HG03095 (cell line): ENCODE measurements at regions not wholly inside any gene's neighbourhood (a gene's known extent, or its start where the extent isn't known, plus 50 kb on each side); places are given as distances from the start of the nearest gene placed in this dataset.

Source experiments
- ATAC-seq: cut with Tn5 transposase; IDR thresholded peaks from one replicate; pipeline ENCODE4 v1.9.1; 2021; ENCODE audit warnings: moderate library complexity; ENCODE audit not compliant: unreplicated experiment

DNA sequence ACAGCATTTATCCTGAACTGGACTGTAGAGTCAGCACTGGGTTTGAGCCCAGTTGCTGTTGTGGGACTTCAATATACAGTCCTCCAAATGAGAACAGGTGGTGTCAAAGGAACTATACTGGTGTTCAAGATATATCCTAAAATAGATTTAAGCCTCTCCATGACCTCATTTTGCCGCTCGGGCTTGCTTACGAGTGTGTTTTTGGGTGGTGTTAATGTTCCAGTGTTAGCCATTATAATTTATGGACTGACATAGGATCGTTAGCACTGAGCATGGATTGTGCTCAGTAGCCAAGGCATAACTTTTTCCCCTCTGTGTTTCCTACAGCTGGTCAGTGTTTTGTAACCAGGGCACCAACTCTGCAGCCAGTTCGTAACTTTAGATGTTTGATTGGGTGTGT is 306.6 kb downstream of the SPATA31D1 start:
- no peak for ATAC-seq

DNA sequence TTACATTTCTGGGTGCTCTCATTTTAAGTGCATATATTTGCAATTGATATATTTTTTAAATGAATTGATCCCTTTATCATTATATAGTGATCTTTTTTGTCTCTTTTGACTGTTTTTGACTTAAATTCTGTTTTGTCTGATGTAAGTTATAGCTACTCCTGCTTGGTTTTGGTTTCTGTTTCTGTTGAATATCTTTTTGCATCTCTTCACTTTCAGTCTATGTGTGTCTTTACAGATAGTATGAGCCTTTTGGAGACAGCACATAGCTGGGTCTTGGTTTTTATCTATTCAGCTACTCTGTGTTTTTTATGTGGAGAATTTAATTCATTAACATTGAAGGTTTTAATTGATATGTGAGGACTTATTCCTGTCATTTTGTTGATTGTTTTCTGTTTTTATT is 311.3 kb downstream of the SPATA31D1 start:
- ATAC-seq: no peak

DNA sequence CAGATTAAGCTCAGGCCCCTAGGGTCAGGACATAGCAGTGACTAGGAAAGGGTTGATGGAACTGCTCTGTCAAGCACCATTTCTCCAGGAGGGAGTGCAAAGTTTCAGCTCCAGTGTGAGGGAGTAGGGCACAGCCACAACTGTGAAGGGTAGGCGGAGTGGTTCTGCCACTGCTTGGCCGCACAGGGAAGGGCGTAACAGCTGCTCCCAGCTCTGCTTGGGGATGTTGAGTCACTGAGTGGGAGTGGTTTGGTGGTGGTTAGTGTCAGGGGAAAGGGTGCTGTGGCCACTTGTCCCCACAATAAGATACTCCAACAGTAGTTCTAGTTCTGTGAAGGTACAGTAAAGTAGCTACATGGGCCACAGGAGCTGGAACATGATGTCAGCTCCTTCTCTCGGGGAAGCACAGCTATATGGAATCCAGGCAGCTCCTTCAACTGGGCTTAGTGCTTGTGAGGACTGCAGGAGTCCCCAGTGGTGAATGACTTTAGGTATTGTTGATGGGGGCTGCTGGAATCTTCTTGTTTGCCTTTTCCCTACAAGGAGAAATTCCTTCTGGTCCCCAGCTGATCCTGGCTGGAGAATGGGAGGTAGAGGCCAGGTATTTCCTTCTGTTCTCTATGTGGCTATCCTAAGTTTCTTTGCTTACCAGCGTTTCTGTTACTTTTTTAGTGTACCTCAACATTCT is 314.5 kb downstream of the SPATA31D1 start:
- no peak for ATAC-seq

DNA sequence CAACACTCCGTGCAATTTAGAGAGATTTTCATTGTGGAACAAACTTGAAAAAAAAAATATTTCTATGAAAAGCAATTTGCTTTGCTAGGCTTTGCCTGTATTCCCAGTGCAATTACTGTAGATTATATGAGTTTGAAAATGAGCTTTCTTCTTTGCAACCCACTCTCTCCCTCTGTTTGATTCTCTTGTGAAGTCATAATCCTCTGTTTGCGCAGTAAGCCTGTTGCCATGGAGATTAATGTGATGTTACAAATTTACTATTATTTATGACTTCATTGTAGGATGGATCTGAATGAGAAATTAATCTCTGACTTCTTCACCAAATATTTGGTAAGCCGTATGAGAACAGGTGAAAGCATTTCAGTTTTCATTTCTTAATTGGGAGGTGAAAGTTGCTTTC is 320.3 kb downstream of the SPATA31D1 start:
- ATAC-seq: no peak

DNA sequence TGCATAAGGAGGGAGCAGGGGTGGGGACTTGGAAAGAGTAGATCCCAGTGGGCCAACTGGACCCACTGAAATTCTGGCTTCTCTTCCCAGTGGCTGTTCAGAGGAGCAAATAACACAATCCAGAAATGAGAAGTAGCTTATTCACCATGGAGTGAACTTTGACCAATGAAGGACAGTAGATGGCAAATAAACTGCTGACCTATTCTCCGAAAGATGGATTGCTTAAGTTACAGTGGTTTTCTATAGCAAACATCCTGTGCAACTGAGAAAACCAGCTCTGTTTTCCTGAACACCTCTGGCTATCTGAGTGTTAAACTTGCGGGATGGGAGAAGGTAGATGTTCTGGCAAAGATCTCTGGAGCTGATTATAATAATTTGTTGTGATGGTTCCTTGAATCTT is 325.1 kb downstream of the SPATA31D1 start:
- no peak for ATAC-seq

DNA sequence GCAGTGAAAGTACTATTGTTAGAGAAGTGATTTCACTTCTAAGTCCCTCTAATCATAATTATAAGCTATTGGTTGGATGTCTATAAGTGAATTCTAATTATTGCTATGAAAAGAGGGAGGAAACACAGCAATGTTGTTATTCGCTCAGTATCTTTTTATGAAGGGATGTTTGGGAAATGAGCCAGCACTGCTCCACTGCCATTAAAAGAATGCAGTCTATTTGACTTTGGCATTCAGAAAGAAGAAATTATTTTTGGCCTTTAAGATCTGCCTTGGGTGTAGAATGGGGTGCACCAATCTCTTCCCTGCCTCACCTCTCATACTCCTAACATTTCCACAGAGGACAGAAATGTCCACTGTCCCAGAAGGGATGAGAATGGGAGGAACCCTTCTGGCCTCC is 332.0 kb downstream of the SPATA31D1 start:
- no peak for ATAC-seq

DNA sequence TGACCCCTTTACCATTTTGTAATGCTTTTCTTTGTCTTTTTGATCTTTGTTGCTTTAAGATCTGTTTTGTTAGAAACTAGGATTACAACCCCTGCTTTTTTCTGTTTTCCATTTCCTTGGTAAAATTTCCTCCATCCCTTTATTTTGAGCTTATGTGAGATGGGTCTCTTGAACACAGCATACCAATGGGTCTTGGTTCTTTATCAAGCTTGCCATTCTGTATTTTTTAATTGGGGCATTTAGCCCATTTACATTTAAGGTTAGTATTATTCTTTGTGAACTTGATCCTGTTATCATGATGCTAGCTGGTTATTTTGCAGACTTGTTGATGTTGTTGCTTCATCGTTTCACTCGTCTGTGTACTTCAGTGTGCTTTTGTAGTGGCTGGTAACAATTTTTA is 337.3 kb downstream of the SPATA31D1 start:
- no peak for ATAC-seq

DNA sequence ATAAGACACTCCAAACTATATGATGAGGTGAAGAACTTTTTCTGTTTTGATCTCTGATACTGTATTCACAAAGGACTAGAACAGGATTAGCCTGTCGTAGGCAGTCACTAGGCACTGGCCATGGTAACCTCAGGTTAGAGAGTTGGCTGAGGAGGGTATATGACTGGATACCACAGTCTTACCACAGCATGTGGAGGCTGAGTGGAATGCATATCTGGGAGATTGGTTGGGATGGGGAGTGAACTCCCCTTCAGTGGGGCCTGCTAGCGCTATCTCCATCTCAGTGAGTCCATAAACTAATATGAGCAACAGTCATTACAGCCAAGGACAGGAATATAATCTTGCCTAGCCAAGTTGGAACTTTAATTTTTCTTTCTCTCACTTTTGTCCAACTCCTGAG is 339.1 kb downstream of the SPATA31D1 start:
- ATAC-seq: no peak

DNA sequence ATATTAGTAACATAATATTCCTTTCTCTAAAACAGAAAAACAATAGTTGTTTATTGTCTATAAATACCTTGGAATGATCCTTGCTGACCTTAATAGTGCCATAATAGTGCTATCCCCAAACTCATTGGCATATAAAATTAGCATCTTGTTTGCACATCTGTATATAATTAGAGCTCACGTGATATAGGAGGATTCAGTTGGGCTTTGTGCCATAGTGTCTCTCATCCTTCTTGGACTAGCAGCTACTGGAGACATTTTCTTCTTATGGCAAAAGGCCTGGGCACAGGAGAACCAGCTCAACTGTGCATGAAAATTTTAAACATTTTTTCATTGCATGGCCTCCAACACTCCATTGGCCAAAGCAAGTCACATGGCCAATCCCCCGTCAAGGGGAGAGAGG is 342.5 kb downstream of the SPATA31D1 start:
- ATAC-seq: no peak

DNA sequence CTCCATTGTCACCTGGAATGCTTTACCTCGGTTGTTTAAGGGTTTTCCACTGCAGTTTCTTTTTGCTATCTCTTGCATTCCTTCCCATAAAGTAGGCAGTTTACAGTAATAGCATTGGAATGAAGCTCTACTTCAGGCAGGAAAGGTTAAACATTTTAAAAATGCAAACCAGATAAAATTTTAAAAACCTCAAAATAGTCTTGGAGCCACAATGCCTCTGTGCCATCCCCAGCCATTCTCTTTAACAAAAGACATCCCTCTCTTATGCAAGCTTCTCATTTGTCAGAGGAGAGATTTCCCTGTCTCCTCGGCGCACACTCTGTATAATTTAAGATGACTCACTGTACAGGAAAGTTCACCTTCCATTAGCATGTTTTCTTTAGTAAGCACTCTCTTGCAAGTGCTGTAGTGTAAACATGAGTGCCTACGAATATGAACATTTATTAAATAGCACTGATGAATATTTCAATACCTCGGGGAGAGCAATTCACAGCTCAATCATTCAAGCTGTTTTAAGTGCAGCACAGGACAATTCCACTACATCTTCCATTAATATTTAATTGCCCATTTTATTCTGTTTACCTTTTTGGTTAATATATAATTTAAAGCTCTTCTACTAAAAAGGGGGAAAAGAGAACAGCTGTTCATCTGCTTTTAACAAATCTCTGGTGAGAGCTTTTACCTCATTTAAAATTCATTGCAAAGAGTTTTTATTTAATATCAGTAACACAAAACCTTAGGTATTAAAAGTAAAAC is 343.6 kb downstream of the SPATA31D1 start:
- no peak for ATAC-seq

DNA sequence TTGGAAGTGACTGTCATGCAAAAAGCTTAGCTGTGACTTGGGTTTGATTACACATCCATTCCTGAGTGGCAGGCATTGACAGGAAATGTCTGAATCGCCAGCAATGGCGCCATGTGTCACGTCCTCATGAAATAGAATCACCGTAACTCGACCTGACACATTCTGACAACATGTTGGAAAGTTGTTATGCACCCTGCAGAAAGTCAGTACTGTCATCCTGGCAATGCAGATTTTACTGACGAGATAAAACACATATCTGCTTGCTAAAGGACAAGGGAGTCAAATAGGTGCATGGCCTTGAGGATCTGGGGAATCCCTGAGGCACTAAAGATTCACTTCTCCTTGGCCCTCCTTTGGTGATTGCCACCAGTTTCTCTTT is 344.2 kb downstream of the SPATA31D1 start:
- no peak for ATAC-seq

DNA sequence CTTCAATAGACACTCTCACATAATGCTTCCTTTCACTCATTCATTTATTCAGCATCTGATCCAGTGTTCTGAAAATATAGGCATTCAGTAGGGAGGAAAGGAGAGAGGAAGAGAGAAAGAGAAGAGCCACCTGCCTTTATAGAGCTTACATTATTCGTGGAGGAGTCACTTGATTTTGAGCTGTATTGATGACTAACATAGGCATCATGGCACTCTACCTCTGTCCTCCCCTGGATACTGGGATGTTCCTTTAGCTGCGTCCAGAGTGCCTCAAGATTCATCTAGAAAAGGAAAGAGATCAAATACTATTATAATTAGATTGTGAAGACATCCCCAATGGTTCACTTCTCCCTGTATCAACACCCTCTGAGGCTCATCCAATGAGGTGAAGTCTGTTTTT is 345.1 kb downstream of the SPATA31D1 start:
- ATAC-seq: no peak

DNA sequence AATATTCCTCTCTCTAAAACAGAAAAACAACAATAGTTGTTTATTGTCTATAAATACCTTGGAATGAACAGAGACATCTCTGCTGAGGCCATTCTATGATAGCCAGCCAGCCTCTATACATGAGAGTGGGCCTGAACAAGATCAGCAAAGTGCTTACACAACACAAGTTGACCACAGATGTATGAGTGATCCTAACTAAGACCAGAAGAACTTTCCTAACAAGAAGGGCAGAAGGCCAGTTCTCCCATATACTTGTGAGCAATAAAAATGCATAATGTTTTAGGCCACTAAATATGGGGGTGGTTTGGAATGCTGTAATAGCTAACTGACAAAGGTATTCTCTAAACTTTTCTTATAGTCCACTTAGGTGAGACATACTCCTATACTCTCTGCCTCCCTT is 345.7 kb downstream of the SPATA31D1 start:
- ATAC-seq: no peak

DNA sequence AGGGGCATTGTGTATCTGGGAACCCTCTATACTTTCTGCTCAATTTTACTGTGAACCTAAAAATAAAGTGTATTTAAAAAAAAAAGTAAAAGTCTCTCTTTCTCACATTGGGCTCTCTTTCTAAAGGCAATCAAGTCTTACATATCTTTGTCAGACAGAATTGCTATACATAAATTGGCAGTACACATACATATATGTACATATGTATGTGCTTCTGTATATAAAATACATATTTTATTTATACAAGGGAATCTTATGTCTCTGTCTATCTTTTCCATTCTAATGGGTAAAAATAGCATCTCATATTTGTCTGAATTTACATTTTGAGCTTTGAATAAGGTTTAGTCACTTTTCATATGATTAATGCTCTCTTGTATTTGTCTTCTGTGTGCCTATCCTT is 348.8 kb downstream of the SPATA31D1 start:
- no peak for ATAC-seq

DNA sequence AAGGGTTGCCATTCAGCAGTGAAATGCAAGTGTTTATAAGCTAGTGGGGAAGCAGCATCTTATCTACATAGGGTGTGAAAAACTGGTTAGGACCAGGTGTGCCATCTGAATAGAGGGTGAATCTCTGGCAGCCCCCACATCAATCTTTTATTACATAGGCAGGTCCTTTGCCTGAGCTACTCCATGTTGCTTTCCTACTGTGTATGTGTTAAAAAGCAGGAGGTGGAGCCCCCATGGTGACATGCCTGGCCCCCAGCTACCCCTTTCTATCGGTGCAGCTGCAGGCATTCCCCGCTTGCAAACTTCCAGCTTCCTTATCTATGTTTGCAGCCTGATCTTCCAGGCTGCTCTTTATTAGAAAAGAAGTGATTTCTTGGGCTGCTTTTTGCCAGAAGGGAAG is 353.5 kb downstream of the SPATA31D1 start:
- ATAC-seq: no peak

DNA sequence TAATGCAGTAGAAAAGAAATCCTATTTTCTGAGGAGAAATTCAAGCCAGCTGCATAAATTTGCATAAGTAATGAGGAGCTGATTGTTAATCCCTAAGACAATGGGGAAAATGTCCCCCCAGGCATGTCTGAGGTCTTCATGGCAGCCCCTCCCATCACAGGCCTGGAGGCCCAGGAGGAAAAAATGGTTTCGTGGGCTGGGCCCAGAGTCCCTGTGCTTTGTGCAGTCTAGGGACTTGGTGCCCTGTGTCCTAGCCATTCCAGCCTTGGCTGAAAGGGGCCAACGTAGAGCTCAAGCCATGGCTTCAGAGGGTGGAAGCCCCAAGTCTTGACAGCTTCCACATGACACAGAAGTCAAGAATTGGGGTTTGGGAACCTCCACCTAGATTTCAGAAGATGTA is 357.5 kb downstream of the SPATA31D1 start:
- ATAC-seq: no peak

DNA sequence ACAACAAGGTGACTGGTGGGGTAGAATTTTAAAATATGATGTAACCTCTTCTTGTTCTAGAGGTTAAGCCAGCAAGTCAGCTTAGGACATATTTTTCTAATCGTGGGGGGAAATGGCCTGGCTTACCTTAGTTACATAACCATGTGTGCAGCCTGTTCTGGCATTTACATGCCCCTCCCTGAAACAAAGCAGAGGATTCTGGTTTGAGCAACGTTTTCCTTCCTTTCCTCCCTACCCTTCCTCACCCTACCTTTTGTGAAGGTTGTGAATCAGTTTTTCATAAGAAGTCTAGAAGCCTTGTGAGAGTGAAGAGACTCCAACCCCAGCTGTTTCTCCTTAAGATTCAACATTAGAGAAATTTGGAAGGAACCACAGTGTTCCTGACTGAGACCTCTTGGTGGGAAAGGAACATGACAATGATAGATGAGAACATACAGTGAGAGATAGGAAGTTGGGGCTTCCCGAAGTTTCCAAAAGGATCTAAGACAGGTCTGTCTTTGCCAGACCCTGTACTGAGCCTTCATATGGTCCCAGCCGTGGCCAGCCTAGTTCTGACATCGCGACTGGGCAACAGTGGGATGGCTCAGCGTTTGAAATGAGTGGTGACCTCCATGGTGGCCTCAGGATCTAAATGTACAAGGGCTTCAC is 365.2 kb downstream of the SPATA31D1 start:
- no peak for ATAC-seq

DNA sequence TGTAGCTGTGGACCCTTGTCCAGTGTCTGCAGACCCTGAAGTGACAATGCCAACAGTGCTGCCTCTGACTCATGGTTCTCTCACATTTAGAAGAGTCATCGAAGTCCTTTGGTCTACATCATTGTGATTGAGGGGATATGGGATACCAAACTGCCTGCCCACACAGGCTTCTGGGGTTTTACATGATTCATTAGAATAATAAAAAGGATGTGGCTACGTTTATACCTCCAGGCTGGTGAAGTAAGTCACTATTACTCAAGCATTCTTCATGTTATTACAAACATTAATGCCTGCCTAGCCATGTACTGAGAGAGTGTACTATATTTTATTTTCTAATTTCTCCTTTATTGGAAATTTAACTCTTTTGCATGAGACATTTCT is 365.7 kb downstream of the SPATA31D1 start:
- ATAC-seq: no peak

DNA sequence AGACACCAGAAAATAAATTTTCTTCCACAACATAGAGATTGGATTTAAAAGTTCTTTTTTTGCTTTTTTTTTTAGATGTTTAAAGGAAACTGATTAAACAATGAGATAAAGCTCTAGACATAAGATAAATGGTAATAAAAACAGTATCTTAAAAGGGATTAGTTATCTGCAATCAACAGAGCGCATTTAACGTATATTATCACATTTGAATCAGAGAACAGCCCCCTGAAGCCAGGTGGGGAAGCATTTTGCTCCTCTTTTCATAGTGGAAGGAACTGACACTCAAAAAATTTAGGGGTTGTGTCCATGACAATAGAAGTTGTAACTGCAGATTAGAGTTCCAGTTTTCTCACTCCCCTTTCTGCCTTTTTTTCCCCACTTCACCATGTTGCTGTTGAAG is 367.6 kb downstream of the SPATA31D1 start:
- ATAC-seq: no peak

DNA sequence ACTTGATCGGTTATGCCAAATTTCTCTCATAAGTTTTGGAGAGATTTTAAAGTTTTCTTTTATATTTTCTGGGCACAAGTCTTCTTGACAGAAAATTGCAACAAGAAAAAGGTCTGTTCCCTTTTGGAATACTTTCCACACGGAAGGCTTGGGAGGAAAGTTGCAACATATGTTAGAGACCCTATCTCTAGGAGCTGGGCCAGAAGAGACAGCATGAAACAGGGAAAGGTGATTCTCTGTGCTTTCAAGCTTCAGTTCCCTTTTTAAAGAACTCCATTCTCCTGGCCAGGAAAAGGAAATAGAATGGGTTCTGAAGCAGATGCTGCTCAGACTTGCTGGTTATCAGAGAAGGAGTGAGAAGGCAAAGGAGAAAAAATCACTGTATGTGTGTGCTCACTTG is 368.3 kb downstream of the SPATA31D1 start:
- no peak for ATAC-seq

DNA sequence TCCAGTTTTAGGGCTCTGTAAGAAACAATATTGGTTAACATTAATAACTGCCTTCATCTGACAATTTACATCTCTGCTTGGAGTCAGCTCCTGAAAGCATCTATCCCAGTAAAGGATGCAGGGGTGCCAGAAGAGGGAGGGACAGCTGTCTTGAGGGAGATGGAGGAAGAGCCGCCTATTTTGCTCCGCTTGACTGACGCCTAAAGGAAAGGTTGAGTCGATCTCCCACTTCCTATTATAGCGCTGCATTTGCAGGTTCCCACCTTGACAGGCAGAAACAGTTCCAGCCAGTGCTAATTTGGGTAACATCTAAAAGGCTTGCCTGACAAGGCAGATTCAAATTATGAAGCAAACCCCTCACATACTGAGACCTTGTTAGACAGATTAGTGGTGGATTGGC is 374.6 kb downstream of the SPATA31D1 start:
- ATAC-seq: no peak

DNA sequence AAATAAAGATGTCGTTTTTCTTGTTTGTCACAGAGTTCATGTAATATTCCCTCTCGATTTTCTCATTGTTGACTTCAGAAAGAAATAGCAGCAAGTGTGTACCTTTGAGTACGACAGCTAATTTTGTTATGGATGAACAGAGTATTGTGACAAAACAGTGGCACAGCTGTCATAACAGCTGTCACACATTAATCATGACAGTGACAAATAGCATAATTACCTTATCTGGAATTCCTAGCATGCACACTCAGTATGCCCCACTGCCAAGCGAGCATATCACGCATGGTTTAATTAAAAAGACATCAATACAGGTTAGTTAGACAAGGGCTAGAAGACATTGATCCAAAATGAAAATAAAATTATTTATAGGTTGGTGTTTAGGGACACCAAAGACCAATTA is 375.1 kb downstream of the SPATA31D1 start:
- ATAC-seq: no peak
